ENCODE measurements at regions not wholly inside any gene's neighbourhood (a gene's known extent, or its start where the extent isn't known, plus 50 kb on each side); places are given as distances from the start of the nearest gene placed in this dataset.

GRCh38 chr6:102679865-102680264 lies 1286.4 kb downstream of the GRIK2 start:
- no peak for DNase-seq

GRCh38 chr6:102677225-102677624 lies 1283.7 kb downstream of the GRIK2 start:
- DNase-seq, result no peak

GRCh38 chr6:102670735-102671134 lies 1277.2 kb downstream of the GRIK2 start:
- DNase-seq, result no peak

DNA sequence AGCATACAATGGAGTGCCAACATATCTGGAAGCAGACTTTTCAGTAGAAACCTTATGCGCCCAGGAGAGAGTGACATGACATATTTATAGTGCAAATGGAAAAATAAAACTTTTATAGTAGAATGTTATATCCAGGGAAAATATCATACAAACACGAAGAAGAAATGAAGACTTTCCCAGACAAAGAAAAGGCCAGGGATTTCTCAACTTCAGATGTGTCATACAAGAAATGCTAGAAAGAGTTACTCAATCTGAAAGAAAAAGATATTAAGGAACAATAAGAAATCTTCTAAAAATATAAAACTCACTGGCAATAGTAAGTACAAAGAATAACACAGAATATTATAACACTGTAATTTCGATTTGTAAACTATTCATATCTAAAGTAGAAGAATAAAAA lies 1269.3 kb downstream of the GRIK2 start:
- no peak for DNase-seq

DNA sequence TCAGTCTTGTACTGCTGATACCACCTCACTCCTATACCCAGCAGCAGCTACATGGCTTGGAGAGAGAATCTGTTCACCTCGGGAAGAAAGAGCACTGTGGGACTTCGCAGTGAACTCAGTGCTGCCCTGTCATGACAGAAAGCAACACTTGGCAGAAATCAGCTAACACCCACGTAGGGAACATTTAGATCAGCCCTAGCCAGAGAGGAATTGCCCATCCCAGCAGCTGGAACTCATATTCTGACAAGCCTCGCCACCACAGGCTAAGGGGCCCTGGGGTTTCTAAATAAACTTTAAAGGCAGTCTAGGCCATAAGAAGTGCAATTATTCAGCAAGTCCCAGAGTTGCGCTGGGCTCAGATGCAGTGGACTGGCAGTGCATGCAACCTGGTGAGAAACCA lies 1266.8 kb downstream of the GRIK2 start:
- no peak for DNase-seq

DNA sequence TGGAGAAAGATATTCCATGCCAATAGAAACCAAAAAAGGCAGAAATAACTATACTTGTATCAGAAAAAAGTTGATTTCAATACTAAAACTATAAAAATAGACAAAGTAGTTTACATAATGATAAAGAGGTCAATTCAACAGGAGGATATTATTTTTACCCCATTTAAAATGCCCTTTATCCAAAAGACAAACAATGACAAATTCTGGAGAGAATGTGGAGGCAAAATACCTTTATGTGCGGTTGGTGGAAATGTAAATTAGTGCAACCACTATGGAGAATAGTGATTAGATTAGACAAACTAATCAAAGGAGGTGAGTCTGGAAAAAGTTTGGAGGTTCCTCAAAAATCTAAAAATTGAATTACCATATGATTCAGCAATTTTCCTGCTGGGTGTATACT lies 1262.3 kb downstream of the GRIK2 start:
- no peak for DNase-seq

- no peak for DNase-seq
These were observed 1247.9 kb downstream of the GRIK2 start for GRCh38 chr6:102641426-102641825.

GRCh38 chr6:102631921-102632320 lies 1238.4 kb downstream of the GRIK2 start:
- DNase-seq, result no peak

DNA sequence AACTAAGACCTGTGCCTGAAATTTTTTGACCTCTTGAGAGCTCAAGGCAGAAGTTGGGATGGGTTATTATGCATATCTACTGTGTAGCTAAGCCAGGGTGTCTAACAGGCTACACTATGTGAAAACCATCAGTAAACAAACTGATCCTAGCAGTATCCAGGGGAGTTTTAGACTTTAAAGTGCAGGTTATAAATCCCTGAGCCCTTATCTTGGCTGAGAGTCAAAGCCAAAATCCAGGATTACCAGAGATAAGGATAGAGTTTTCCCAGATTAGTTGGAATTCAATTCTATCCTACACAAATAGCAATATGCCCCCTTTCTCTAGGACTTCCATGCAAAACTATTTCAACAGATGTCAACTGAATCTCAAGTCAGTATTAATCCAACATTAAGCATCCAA lies 1229.7 kb downstream of the GRIK2 start:
- no peak for DNase-seq

DNA sequence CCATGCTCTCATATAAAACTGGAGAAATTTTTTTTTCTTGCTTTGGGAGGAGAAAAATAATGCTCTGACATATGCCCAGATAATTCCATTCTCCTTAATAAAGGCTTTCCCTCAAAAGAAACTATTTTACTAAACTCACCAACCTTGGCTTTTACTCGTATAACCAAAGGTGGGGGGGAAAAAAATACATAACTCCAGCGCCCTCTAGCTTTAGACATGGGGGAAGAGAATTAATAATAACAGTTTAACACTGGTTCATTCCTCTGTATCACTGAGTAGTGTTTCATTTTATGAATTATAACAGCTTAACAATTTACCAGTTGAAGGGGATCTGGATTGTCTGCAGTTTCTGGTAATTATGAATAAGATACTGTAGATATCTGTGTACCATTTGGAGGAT lies 1226.1 kb downstream of the GRIK2 start:
- no peak for DNase-seq

GRCh38 chr6:102582569-102582968 lies 1189.1 kb downstream of the GRIK2 start:
- no peak for DNase-seq

- DNase-seq, result no peak
These were observed 1188.0 kb downstream of the GRIK2 start for GRCh38 chr6:102581378-102582124.

- no peak for DNase-seq
These were observed 1177.9 kb downstream of the GRIK2 start for GRCh38 chr6:102571236-102571908.

DNA sequence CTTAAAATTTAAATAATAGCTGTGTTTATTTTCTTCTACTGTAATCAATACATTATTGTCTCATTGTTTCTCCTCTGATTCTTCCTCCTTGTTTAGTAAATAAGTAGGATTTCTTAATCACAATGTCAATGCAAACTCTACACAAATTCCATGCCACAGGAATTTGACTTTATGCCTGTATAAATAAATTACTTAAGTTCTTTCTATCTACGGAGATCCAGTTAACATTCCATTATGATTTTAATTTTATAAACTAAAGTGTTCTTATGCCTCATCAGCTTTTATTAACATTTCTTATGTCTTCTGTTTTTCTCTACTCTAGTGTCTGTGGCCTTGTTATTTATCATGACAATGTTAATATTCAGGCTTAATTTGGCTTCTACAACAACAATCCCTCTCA lies 1169.2 kb downstream of the GRIK2 start:
- DNase-seq, result no peak

DNA sequence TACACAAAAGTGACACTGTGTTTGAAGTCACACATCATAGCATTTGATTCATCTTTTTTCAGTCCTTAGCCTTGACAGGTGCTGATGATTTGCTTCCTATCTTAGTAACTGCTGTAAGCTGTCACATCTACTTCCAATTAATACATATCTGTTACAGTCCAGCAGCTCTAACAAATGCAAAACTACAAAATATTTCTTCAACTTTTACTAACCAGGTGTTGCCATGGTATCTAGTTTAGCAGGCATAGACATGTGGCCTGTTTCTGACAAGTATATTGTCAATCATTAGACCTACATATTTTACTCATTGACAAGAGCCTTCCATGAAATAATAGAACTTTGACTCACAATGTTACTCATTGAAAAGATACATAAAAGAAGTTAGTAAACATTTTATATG lies 1159.7 kb downstream of the GRIK2 start:
- DNase-seq, result no peak

DNA sequence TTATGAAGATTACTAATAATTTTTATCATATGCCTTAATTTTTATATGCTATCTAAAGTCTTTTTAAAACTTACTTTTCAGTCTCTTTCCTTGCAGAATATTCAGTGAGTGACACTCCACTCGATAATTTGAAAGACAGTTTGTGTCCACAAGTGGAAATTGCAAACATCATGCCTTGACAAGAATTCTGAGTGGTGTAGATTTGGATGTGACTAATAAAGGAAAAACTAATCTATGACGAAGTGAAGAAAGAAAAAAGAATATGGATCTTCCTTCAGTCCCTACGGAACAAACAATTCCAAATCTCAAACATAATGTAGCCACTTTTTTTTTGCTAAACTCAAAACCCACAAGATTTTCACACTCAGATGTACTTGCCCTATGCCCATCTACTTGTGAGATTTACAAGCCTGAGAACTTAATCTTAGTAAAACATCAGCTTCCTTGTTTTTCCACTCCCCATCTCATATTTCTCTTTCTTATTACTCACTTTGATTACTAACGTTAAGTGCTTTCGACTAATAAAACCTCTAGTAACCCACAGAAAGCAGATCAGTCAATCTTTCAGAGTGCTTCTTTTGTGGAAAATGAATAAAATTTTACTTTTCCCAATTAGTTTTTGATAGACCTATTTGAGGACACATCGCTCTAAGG lies 1155.8 kb downstream of the GRIK2 start:
- no peak for DNase-seq

GRCh38 chr6:102525336-102525735 lies 1131.8 kb downstream of the GRIK2 start:
- DNase-seq, result no peak

GRCh38 chr6:102520966-102521365 lies 1127.5 kb downstream of the GRIK2 start:
- DNase-seq, result no peak

GRCh38 chr6:102517506-102517905 lies 1124.0 kb downstream of the GRIK2 start:
- no peak for DNase-seq

GRCh38 chr6:102501615-102502014 lies 1108.1 kb downstream of the GRIK2 start:
- no peak for DNase-seq

- no peak for DNase-seq
These were observed 1101.3 kb downstream of the GRIK2 start for GRCh38 chr6:102494808-102495207.

- DNase-seq, result no peak
These were observed 1100.0 kb downstream of the GRIK2 start for GRCh38 chr6:102493485-102493884.

GRCh38 chr6:102488729-102489128 lies 1095.2 kb downstream of the GRIK2 start:
- no peak for DNase-seq

DNA sequence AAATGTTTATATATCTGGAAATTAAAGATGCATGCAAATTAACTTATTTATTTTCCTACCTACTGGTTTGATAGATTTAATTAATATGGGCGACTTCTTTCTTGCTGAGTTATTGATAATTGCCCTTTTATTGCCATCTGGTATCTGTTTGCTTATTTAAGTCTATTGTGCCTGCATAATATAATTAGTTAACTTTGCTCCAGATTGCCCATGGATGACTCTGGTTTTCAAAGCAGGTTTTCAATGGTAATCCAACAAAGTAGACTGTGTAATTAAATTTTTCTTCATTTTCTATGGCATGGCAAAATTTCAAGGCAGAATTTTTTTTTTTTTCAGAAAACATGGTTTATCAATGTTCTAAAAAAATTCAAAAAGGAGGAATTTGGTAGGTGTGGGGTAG lies 1092.0 kb downstream of the GRIK2 start:
- no peak for DNase-seq
